GM12891 (cell line): ENCODE measurements at regions not wholly inside any gene's neighbourhood (a gene's known extent, or its start where the extent isn't known, plus 50 kb on each side); places are given as distances from the start of the nearest gene placed in this dataset.
"Not testable (repeated sequence)": the region's sequence is repeated elsewhere in the genome, so short reads cannot be mapped to it uniquely, and the experiment has no call there.

Experiments
- DNase-seq: peaks from one replicate; pipeline ENCODE4 v3.0.0; 2011; ENCODE audit warnings: low spot score; ENCODE audit not compliant: insufficient read length
- FAIRE-seq: peaks from 2 replicates; lab custom pipeline; 2011; peaks lifted over from hg19 to GRCh38; lab: Jason Lieb, UNC
- PAX5 ChIP-seq: IDR thresholded peaks from 2 replicates; pipeline ENCODE4 v1.6.1; 2011; ENCODE audit warnings: low read length, moderate library complexity, mild to moderate bottlenecking; ENCODE audit not compliant: insufficient read depth, severe bottlenecking
- POLR2A ChIP-seq: IDR thresholded peaks from 2 replicates; pipeline ENCODE4 v1.6.1; 2011; ENCODE audit warnings: low read depth, low read length, control low read depth
- POLR2AphosphoS5 ChIP-seq: IDR thresholded peaks from 2 replicates; pipeline ENCODE4 v1.6.1; 2011; ENCODE audit warnings: low read depth, low read length, control low read depth
- POU2F2 ChIP-seq: IDR thresholded peaks from 2 replicates; pipeline ENCODE4 v1.6.1; 2011; ENCODE audit warnings: low read depth, mild to moderate bottlenecking, control low read depth, low read length, moderate library complexity
- SPI1 ChIP-seq: IDR thresholded peaks from 2 replicates; pipeline ENCODE4 v1.6.1; 2011; ENCODE audit warnings: low read depth, low read length, control low read depth
- TAF1 ChIP-seq: IDR thresholded peaks from 2 replicates; pipeline ENCODE4 v1.6.1; 2011; ENCODE audit warnings: low read depth, low read length, control low read depth

DNA sequence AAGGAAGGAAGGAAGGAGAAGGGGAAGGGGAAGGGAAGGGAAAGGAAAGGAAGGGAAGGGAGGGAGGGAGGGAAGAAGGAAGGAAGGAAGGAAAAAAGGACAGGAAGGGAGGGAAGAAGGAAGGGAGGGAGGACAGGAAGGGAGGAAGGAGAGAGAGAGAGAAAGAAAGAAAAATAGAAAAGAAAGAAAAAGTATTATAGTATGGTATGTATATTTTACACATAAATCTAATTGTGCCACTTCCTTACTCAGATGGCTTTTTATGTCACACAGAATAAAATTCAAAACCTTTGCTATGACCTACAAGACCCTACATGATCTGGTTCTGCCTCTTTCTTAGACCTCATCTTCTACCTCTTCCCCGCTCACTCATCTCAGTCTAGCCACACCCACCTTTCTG lies 1016.9 kb upstream of the AUTS2 start:
- TF ChIP-seq POLR2A, result no peak
- TF ChIP-seq POU2F2, result no peak
- no peak for TF ChIP-seq TAF1
- no peak for TF ChIP-seq PAX5
- TF ChIP-seq POLR2AphosphoS5, result no peak
- TF ChIP-seq SPI1, result no peak
- DNase-seq (no peak), FAIRE-seq (no peak)

DNA sequence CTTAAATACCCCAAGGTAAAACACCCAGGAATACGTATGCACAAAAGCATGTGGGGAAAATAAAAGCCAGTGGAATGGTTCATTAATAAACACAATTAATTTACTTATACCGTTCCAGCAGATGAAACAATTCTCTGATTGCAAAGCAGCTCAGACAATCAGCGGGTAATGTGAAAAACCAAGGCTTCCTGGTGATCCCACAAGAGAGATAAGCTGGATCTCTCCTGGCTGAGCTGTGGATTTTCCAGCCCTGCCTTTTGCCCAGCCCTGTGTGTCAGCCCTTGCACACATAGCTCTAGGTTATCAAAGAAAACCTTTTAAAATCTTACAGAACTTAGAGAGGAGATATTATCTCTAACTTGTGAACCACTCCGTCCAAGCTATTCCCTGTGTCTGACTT lies 1010.7 kb upstream of the AUTS2 start:
- no peak for DNase-seq
- FAIRE-seq, result no peak
- TF ChIP-seq PAX5, result no peak
- no peak for TF ChIP-seq TAF1
- TF ChIP-seq POLR2A, result no peak
- no peak for TF ChIP-seq POLR2AphosphoS5
- TF ChIP-seq SPI1, result no peak
- no peak for TF ChIP-seq POU2F2

DNA sequence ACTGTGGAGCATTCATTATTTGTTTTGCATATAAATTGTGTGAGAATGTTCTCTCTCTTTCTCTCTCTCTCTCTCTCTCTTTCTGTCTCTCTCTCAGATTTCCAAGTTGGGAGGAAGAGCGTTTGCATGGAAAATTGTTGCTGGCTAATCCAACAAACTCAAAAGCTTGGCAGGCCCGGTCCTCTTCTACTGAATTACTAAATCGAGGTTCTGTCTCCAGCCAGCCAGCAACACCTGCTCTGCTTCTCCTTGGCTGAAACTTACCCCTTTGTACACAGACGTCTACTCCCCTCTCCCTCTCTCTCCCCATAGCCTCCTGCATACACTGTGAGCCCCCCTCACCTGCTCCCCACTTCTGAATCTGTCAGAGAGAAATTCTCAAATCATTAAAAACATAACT lies 996.4 kb upstream of the AUTS2 start:
- FAIRE-seq, result no peak
- TF ChIP-seq POLR2AphosphoS5 (no peak), TAF1 (no peak), PAX5 (no peak), POLR2A (no peak), POU2F2 (no peak), SPI1 (no peak)
- no peak for DNase-seq

DNA sequence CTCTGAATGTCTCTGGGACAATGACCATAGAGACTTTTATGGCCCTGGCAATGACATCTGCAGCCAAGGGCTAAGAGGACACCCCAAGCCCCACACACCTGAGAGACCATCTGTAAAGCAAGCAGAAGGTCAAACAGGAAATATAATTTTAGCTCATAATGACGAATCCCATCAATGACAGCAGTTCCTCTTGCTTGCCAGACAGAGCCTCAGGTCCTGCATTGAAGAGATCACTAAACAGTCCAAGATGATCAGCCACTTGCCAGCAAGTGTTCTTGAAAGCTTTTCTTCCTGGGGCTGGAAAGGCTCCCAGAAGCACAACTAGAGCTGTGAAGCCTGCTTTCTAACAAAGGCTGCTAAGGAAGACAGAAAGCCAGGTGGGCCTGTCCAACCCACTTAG lies 993.7 kb upstream of the AUTS2 start:
- DNase-seq (no peak), FAIRE-seq (no peak)
- TF ChIP-seq PAX5 (no peak), SPI1 (no peak), POU2F2 (no peak), TAF1 (no peak), POLR2A (no peak), POLR2AphosphoS5 (no peak)

DNA sequence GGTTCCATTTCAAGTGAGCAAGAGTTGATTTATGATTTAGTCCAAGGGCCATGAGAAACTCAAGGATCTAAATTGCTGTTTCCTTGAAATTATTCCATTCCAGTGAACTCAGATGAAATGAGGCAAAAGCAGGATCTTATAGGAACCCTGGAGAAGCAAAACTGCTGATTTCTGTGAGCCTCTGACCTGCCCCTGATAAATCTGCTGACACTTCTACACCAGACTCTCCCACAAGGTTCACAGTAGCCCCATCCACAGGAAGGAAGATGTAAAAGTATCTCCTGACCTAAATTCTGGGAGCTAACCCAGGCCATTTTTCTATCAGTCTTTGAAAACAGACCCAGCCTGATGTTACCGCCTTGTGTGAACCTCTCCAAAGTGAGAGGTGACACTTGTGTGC lies 987.6 kb upstream of the AUTS2 start:
- DNase-seq, result no peak
- no peak for TF ChIP-seq POLR2AphosphoS5
- TF ChIP-seq POLR2A, result no peak
- no peak for TF ChIP-seq POU2F2
- no peak for TF ChIP-seq PAX5
- no peak for TF ChIP-seq TAF1
- no peak for TF ChIP-seq SPI1
- FAIRE-seq, result no peak

DNA sequence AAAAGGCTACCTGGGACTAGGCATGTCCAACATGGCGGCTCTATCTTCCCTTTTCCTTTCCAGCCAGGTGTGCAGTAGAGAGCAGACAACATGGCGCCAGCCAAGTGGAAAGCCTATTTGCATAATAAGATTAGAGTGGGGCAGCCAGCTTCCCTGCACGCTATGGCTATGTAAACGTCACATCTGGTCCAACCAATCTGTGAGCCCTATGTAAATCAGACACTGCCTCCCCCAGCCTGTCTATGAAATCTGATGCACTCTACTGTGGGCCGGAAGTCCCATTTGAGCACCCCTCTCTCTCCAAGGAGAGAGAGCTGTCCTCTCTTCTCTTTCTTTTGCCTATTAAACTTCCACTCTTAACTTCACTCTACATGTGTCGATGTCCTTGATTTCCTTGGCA lies 984.9 kb upstream of the AUTS2 start:
- FAIRE-seq (no peak), DNase-seq (no peak)
- no peak for TF ChIP-seq POLR2AphosphoS5
- no peak for TF ChIP-seq PAX5
- no peak for TF ChIP-seq TAF1
- no peak for TF ChIP-seq POU2F2
- TF ChIP-seq POLR2A, result no peak
- TF ChIP-seq SPI1, result no peak

DNA sequence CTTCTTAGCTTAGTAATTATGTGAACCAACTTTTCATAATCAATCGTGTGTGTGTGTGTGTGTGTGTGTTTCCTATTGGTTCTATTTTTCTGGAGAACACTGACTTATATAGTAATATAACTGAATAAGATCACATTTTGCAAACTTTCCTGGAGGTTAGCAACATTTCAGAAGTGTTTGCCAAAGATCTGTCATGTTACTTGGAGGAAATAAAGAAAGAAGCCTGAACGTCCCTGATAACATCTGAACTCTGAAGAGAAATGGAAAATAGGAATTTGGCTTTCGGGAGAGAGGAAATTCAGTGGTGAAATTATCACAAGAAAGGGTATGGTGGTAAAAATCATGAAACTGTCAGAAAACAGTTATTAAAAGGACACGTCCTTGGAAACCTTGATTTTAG lies 984.4 kb upstream of the AUTS2 start:
- DNase-seq (no peak), FAIRE-seq (no peak)
- no peak for TF ChIP-seq SPI1
- TF ChIP-seq TAF1, result no peak
- no peak for TF ChIP-seq POU2F2
- no peak for TF ChIP-seq POLR2AphosphoS5
- no peak for TF ChIP-seq POLR2A
- TF ChIP-seq PAX5, result no peak

DNA sequence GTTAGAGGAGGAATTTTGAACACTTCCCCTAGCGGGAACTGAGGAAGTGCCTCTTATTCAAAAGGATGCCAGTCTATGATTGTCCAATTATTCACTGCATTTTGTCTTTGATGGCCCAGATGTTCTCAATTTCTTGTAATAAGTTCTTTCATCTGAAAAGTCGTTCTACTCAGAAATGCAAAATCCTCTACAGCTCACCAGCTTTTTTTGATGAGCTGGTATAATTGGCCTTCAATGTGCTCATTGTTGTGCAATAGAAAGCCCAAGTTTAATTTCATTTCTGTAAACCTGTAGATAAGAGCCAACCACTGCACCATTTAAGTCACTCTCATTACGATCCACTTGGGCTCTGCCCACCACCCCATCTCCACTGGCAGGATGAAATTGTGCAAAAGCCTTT lies 978.7 kb upstream of the AUTS2 start:
- no peak for TF ChIP-seq PAX5
- no peak for TF ChIP-seq SPI1
- TF ChIP-seq POLR2AphosphoS5, result no peak
- DNase-seq (no peak), FAIRE-seq (no peak)

DNA sequence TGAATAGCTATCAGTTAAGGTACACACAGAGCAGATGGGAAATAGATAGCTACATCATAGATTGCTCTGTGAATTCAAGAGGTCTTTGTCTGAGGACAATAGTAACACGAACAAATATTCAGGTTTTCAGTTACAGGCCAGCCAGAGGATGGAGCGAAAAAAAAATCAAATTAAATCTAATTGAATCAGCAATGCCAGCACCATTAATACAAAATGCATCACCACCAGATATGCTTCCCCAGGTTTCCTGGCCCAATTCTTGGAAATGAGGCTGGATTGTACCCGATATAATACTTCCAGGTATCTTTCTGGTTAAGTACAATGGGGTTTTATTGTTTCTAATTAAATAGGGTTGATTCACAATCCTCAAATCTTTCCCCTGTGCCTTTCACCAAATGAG lies 975.8 kb upstream of the AUTS2 start:
- TF ChIP-seq POU2F2 (no peak), POLR2A (no peak), POLR2AphosphoS5 (no peak), TAF1 (no peak), SPI1 (no peak), PAX5 (no peak)
- FAIRE-seq (no peak), DNase-seq (no peak)

DNA sequence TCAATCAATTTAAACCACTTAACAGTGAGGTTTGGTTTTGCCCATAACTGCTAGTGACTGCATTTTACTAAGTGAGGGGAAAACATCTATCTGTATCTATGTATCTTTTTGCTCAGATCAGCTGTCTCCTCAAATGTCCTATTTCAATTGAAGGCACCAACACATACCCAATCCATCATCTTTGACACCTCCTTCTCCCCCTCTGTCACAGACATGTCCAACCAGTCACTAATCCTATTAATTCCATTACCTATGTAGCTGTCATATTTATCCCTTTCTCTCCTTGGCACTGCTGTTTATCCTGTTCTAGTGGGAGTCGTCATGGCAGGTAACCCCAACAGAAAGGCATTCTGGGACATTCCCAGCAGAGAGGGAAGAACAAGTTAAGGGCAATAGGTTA lies 975.2 kb upstream of the AUTS2 start:
- no peak for DNase-seq
- no peak for FAIRE-seq
- TF ChIP-seq POU2F2 (no peak), POLR2A (no peak), POLR2AphosphoS5 (no peak), SPI1 (no peak), PAX5 (no peak), TAF1 (no peak)

DNA sequence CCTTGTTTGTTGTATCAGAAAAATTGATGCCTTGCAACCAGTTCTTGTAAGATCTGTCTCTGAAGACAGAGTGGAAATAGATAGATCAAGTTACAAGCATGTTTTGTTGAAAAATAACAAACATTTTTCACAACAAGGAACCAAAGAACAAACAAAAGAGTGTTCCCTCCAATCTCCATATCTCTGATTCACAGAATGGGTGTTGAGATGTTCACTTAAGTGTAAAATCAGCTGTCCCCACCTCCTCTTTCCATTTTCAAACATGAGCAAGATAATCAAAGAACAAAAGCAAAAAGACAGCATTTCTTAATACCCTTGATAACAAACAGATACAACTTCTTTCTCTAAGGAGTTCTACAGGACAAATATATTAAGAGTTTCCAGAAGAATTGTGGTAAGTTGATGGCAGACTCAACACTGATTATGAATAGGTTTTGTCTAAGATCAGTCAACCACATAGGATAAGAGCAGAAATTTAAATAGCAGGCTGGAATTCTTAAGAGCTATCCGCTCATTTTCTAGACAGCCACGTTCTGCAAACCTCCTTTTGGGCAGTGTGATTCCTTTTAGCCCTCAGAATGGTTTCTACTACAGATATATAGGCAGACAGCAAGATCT lies 970.9 kb upstream of the AUTS2 start:
- DNase-seq, result no peak
- FAIRE-seq, result no peak
- no peak for TF ChIP-seq POLR2AphosphoS5
- no peak for TF ChIP-seq POLR2A
- TF ChIP-seq POU2F2, result no peak
- no peak for TF ChIP-seq PAX5

DNA sequence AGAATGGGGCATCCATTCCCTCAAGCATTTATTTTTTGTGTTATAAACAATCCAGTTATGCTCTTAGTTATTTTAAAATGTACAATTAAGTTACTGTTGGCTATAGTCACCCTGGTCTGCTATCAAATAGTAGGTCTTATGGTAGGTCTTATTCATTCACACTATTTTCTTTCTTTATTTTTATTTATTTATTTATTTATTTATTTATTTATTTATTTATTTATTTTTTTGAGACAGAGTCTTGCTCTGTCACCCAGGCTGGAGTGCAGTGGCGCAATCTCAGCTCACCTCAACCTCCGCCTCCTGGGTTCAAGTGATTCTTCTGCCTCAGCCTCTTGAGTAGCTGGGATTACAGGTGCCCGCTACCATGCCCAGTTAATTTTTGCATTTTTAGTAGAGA lies 967.4 kb upstream of the AUTS2 start:
- not testable (repeated sequence) for DNase-seq, FAIRE-seq

DNA sequence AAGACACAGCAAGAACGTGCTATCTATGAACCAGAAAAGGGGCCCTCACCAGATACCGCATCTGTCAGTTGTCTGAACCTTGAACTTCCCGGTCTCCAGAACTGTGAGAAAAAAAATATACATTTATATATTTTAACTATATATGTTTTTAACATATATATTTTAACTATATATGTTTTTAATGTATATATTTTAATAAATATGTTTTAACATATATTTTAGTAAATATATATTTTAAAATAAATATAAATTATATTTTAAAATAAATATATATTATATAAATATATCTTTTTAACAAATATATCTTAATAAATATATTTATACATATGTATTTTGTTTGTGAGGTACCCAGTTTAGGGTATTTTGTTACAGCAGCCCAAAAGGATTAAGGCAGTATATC lies 958.2 kb upstream of the AUTS2 start:
- TF ChIP-seq SPI1 (no peak), PAX5 (no peak), TAF1 (no peak), POLR2AphosphoS5 (no peak), POLR2A (no peak), POU2F2 (no peak)
- no peak for DNase-seq
- FAIRE-seq, result no peak
